HCT116 (cell line): ENCODE measurements at regions not wholly inside any gene's neighbourhood (a gene's known extent, or its start where the extent isn't known, plus 50 kb on each side); places are given as distances from the start of the nearest gene placed in this dataset.

ENCODE experiments used
- ATAC-seq: fragments of 200-7000 bp; cut with Tn5 transposase; 2 replicates; pipeline ENCODE4 v1.9.1; 2020; ENCODE audit warnings: mild to moderate bottlenecking, moderate library complexity
- BruUV-seq: library from RNA; stranded (reverse); fragments of 400-500 nt; replicated peaks from 2 replicates; lab custom pipeline; 2021; lab: Mats Ljungman, UMichigan
- CTCF ChIA-PET: fragments of 300-600 bp; sonication (Branson Sonifier 250); formaldehyde crosslinking; loops from one replicate; lab custom pipeline; 2021; ENCODE audit warnings: antibody characterized with exemption; lab: Charles Lee
- POLR2A ChIA-PET: fragments of 300-600, 350-600 bp; sonication (Branson Sonifier 250); formaldehyde crosslinking; loops from one replicate; lab custom pipeline; 2021; ENCODE audit warnings: antibody characterized with exemption; lab: Charles Lee
- RAD21 ChIA-PET, 2 experiments: fragments of 300-600 bp; sonication (Branson Sonifier 250); formaldehyde crosslinking; loops; one replicate each; lab custom pipeline; 2023; ENCODE audit warnings: low total read pairs in 2 of 2; ENCODE audit not compliant: uncharacterized antibody in 2 of 2, unreplicated experiment in 2 of 2, low non-redundant PET in 1 of 2; lab: Charles Lee
- DNase-seq: peaks from one replicate; pipeline ENCODE4 v3.0.0-alpha.2; 2010; ENCODE audit warnings: low read depth, low spot score
- H2AFZ ChIP-seq: fragments of 200-600 bp; shearing (Covaris generic), sonication (generic); 2 replicates; pipeline ENCODE4 v1.6.1; 2017; ENCODE audit warnings: low read depth, mixed run types, mixed read lengths, antibody characterized with exemption, low read length; ENCODE audit not compliant: poor library complexity, severe bottlenecking
- H3K27ac ChIP-seq: 2 replicates; pipeline ENCODE4 v1.5.1; 2012; ENCODE audit warnings: low read depth, low read length
- H3K27me3 ChIP-seq: fragments of 200-600 bp; sonication (generic); 2 replicates; pipeline ENCODE4 v1.6.1; 2016; ENCODE audit warnings: mixed run types, low read length, mixed read lengths; ENCODE audit not compliant: insufficient read depth
- H3K36me3 ChIP-seq, 2 experiments: fragments of 200-500 bp in 1 of 2; fragments of 200-600 bp in 1 of 2; sonication (Bioruptor generic) in 1 of 2; sonication (generic) in 1 of 2; 2 replicates each; pipeline versions ENCODE4 v1.5.1 to v1.6.1; 2014 to 2016; ENCODE audit warnings: low read length in 2 of 2, inconsistent platforms in 1 of 2, mixed read lengths in 1 of 2, mixed run types in 1 of 2; ENCODE audit not compliant: insufficient read depth in 2 of 2, control insufficient read depth in 1 of 2
- H3K4me1 ChIP-seq, 2 experiments: fragments of 200-600 bp in 1 of 2; sonication (generic) in 1 of 2; 2 replicates each; pipeline versions ENCODE4 v1.5.1 to v1.6.1; 2012 to 2017; ENCODE audit warnings: low read length in 2 of 2, inconsistent platforms in 1 of 2, mild to moderate bottlenecking in 1 of 2, mixed read lengths in 1 of 2, mixed run types in 1 of 2, moderate library complexity in 1 of 2; ENCODE audit not compliant: insufficient read depth in 2 of 2, control insufficient read depth in 1 of 2
- H3K4me2 ChIP-seq: fragments of 200-600 bp; sonication (generic); 2 replicates; pipeline ENCODE4 v1.6.1; 2017; ENCODE audit warnings: mixed run types, low read length, mixed read lengths
- H3K4me3 ChIP-seq, 2 experiments: fragments of 200-600 bp in 1 of 2; sonication (generic) in 1 of 2; replicated peaks in 1 of 2; 2 replicates each; pipeline ENCODE4 v1.5.1; 2011 to 2016; ENCODE audit warnings: low read length in 2 of 2, control low read depth in 1 of 2, low read depth in 1 of 2, mild to moderate bottlenecking in 1 of 2, mixed read lengths in 1 of 2, mixed run types in 1 of 2
- H3K79me2 ChIP-seq: fragments of 200-600 bp; sonication (generic); 2 replicates; pipeline ENCODE4 v1.6.1; 2017; ENCODE audit warnings: mild to moderate bottlenecking, mixed run types, low read length, moderate library complexity, mixed read lengths; ENCODE audit not compliant: insufficient read depth
- H3K9ac ChIP-seq: fragments of 200-600 bp; sonication (generic); 2 replicates; pipeline ENCODE4 v1.6.1; 2016; ENCODE audit warnings: low read length, mixed read lengths
- H3K9me2 ChIP-seq: fragments of 200-600 bp; sonication (generic), shearing (Covaris generic); 2 replicates; pipeline ENCODE4 v1.6.1; 2017; ENCODE audit warnings: mixed run types, mild to moderate bottlenecking, moderate library complexity; ENCODE audit not compliant: insufficient read depth
- H3K9me3 ChIP-seq, 2 experiments: fragments of 200-500 bp in 1 of 2; fragments of 200-600 bp in 1 of 2; sonication (Bioruptor generic) in 1 of 2; sonication (generic) in 1 of 2; 2 replicates each; pipeline ENCODE4 v1.6.1; 2014 to 2017; ENCODE audit warnings: low read length in 2 of 2, mixed read lengths in 2 of 2, inconsistent platforms in 1 of 2, low read depth in 1 of 2, mild to moderate bottlenecking in 1 of 2, mixed run types in 1 of 2, moderate library complexity in 1 of 2; ENCODE audit not compliant: control insufficient read depth in 1 of 2, insufficient read depth in 1 of 2
- H4K20me1 ChIP-seq: fragments of 200-600 bp; sonication (generic), shearing (Covaris generic); 2 replicates; pipeline ENCODE4 v1.6.1; 2017; ENCODE audit warnings: mixed run types, mild to moderate bottlenecking, moderate library complexity; ENCODE audit not compliant: insufficient read depth
- EGR1 ChIP-seq: IDR thresholded peaks from 2 replicates; pipeline ENCODE4 v1.6.1; 2012; ENCODE audit warnings: low read depth
- ELF1 ChIP-seq: IDR thresholded peaks from 2 replicates; pipeline ENCODE4 v1.6.1; 2012; ENCODE audit warnings: low read depth, borderline replicate concordance
- EZH2 ChIP-seq: fragments of 200-600 bp; sonication (generic); IDR thresholded peaks from 2 replicates; pipeline ENCODE4 v1.6.1; 2017; ENCODE audit warnings: antibody characterized with exemption, mixed run types
- EZH2phosphoT487 ChIP-seq: fragments of 200-600 bp; IDR thresholded peaks from 2 replicates; pipeline ENCODE4 v1.6.1; 2018; ENCODE audit warnings: antibody characterized with exemption, borderline replicate concordance
- FOSL1 ChIP-seq: IDR thresholded peaks from 2 replicates; pipeline ENCODE4 v1.6.1; 2012; ENCODE audit warnings: low read depth
- JUND ChIP-seq: IDR thresholded peaks from 2 replicates; pipeline ENCODE4 v1.6.1; 2012
- POLR2A ChIP-seq: IDR thresholded peaks from 2 replicates; pipeline ENCODE4 v1.7.0; 2011; ENCODE audit warnings: borderline replicate concordance; ENCODE audit not compliant: insufficient read depth, insufficient read length; ENCODE audit errors: extremely low read depth
- POLR2AphosphoS5 ChIP-seq: IDR thresholded peaks from 2 replicates; pipeline ENCODE4 v1.6.1; 2011; ENCODE audit warnings: mild to moderate bottlenecking, low read depth, low read length, moderate library complexity
- SIN3A ChIP-seq: IDR thresholded peaks from 2 replicates; pipeline ENCODE4 v1.6.1; 2012; ENCODE audit warnings: low read depth
- SP1 ChIP-seq: IDR thresholded peaks from 2 replicates; pipeline ENCODE4 v1.6.1; 2012; ENCODE audit warnings: low read depth
- SRF ChIP-seq: IDR thresholded peaks from 2 replicates; pipeline ENCODE4 v1.6.1; 2012; ENCODE audit warnings: low read depth
- TCF7L2 ChIP-seq: IDR thresholded peaks from 2 replicates; pipeline ENCODE4 v1.7.0; 2011; ENCODE audit warnings: borderline replicate concordance, inconsistent platforms; ENCODE audit not compliant: insufficient read depth, insufficient read length; ENCODE audit errors: extremely low read depth
- YY1 ChIP-seq: IDR thresholded peaks from 2 replicates; pipeline ENCODE4 v1.6.1; 2011; ENCODE audit warnings: low read length, low read depth, moderate library complexity, mild to moderate bottlenecking; ENCODE audit not compliant: insufficient replicate concordance; ENCODE audit errors: extremely low read depth
- ZFX ChIP-seq: fragments of 450-650 bp; IDR thresholded peaks from 2 replicates; pipeline ENCODE4 v1.6.1; 2017
- ZNF274 ChIP-seq: fragments of 200-500 bp; sonication (Bioruptor generic); IDR thresholded peaks from 2 replicates; pipeline ENCODE4 v1.6.1; 2014; ENCODE audit warnings: mild to moderate bottlenecking, low read depth, low read length, inconsistent platforms
- intact Hi-C: fragments of 100-400 bp; cut with micrococcal nuclease; formaldehyde crosslinking; loops from 2 replicates; pipeline ENCODE4 v1.10.0; 2022
- TF ChIP-seq, protein P1 (sequence below): IDR thresholded peaks from 2 replicates; pipeline ENCODE4 v1.6.1; 2012
- TF ChIP-seq, protein P2 (sequence below): IDR thresholded peaks from 2 replicates; pipeline ENCODE4 v1.6.1; 2012; ENCODE audit warnings: low read depth
- TF ChIP-seq, protein P3 (sequence below): IDR thresholded peaks from 2 replicates; pipeline ENCODE4 v1.6.1; 2012
- TF ChIP-seq, protein P4 (sequence below): IDR thresholded peaks from 2 replicates; pipeline ENCODE4 v1.6.1; 2011; ENCODE audit warnings: mild to moderate bottlenecking, low read length, moderate library complexity; ENCODE audit not compliant: insufficient replicate concordance; ENCODE audit errors: extremely low read depth

DNA sequence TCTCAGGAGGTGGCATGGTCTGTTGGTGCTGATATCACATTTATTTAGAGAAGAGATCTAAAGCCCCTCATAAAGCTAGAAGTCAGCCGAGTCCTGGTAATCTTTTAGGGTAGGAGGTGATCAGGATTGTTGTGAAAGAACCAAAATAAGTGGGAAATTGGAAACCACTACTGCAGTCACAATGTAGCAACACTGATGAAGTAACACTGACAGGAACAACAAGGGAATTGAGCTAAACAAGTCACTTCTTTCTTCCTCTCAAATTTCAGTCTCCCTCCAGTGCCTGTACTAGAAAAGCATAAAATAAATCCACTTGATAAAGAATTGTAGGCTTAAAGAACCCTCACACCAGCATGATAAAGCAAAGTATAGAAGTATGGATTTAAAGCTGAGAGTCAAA, 1509.0 kb downstream of the GRIK2 start:
- TF ChIP-seq POLR2A (no peak), TCF7L2 (no peak), EZH2 (no peak), FOSL1 (no peak), YY1 (no peak), SRF (no peak), POLR2AphosphoS5 (no peak), EGR1 (no peak), JUND (no peak), ELF1 (no peak), SP1 (no peak), EZH2phosphoT487 (no peak), ZNF274 (no peak), ZFX (no peak), SIN3A (no peak)
- TF ChIP-seq, protein P1, sequence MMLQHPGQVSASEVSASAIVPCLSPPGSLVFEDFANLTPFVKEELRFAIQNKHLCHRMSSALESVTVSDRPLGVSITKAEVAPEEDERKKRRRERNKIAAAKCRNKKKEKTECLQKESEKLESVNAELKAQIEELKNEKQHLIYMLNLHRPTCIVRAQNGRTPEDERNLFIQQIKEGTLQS = no peak
- TF ChIP-seq, protein P2, sequence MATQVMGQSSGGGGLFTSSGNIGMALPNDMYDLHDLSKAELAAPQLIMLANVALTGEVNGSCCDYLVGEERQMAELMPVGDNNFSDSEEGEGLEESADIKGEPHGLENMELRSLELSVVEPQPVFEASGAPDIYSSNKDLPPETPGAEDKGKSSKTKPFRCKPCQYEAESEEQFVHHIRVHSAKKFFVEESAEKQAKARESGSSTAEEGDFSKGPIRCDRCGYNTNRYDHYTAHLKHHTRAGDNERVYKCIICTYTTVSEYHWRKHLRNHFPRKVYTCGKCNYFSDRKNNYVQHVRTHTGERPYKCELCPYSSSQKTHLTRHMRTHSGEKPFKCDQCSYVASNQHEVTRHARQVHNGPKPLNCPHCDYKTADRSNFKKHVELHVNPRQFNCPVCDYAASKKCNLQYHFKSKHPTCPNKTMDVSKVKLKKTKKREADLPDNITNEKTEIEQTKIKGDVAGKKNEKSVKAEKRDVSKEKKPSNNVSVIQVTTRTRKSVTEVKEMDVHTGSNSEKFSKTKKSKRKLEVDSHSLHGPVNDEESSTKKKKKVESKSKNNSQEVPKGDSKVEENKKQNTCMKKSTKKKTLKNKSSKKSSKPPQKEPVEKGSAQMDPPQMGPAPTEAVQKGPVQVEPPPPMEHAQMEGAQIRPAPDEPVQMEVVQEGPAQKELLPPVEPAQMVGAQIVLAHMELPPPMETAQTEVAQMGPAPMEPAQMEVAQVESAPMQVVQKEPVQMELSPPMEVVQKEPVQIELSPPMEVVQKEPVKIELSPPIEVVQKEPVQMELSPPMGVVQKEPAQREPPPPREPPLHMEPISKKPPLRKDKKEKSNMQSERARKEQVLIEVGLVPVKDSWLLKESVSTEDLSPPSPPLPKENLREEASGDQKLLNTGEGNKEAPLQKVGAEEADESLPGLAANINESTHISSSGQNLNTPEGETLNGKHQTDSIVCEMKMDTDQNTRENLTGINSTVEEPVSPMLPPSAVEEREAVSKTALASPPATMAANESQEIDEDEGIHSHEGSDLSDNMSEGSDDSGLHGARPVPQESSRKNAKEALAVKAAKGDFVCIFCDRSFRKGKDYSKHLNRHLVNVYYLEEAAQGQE = no peak
- TF ChIP-seq, protein P3, sequence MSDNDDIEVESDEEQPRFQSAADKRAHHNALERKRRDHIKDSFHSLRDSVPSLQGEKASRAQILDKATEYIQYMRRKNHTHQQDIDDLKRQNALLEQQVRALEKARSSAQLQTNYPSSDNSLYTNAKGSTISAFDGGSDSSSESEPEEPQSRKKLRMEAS = no peak
- TF ChIP-seq, protein P4, sequence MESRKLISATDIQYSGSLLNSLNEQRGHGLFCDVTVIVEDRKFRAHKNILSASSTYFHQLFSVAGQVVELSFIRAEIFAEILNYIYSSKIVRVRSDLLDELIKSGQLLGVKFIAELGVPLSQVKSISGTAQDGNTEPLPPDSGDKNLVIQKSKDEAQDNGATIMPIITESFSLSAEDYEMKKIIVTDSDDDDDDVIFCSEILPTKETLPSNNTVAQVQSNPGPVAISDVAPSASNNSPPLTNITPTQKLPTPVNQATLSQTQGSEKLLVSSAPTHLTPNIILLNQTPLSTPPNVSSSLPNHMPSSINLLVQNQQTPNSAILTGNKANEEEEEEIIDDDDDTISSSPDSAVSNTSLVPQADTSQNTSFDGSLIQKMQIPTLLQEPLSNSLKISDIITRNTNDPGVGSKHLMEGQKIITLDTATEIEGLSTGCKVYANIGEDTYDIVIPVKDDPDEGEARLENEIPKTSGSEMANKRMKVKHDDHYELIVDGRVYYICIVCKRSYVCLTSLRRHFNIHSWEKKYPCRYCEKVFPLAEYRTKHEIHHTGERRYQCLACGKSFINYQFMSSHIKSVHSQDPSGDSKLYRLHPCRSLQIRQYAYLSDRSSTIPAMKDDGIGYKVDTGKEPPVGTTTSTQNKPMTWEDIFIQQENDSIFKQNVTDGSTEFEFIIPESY = no peak
- TF ChIP-seq, all 23 proteins: peak for 0
- ChIA-PET CTCF (no interaction called here), RAD21 (no interaction called here), POLR2A (no interaction called here)
- no peak overlapping the region for H3K27ac ChIP-seq
- H3K4me2 ChIP-seq = no peak overlapping the region
- ATAC-seq (no peak), DNase-seq (no peak)
- H3K36me3 ChIP-seq = no peaks in the 10 kb centered on the region
- BruUV-seq = no TSS peak
- H3K27me3 ChIP-seq = no peaks in the 10 kb centered on the region
- no peaks in the 10 kb centered on the region for H3K9me3 ChIP-seq
- H3K79me2 ChIP-seq = no peaks in the 10 kb centered on the region
- H2AFZ ChIP-seq = no peak overlapping the region
- no peaks in the 10 kb centered on the region for H4K20me1 ChIP-seq
- H3K9ac ChIP-seq = no peak overlapping the region
- H3K4me1 ChIP-seq = no peaks in the 10 kb centered on the region
- H3K4me3 ChIP-seq = no peak overlapping the region
- intact Hi-C loops = no loop called here
- no peaks in the 10 kb centered on the region for H3K9me2 ChIP-seq
